ENCODE measurements at regions not wholly inside any gene's neighbourhood (a gene's known extent, or its start where the extent isn't known, plus 50 kb on each side); places are given as distances from the start of the nearest gene placed in this dataset.
"Not testable (repeated sequence)": the region's sequence is repeated elsewhere in the genome, so short reads cannot be mapped to it uniquely, and the experiment has no call there.

DNA sequence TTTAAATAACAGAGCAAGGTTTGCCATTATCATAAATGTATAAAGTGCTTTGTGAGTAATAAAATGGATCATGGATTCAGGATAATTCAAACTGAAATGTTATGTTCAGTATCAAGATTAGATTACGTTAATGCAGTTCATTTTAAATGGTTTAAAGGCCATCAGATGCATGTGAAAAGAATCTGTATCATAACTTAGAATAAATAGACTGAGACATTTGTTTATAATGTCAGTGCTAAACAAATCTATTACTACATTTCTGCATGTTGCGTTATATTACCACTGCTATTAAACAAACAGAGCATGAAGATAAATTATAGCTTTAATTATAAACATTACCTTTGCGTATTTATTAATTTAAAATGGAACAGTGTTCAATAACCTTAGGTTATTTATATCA lies 160.2 kb downstream of the TOX3 start:
- DNase-seq (ENCODE audit: low spot score): no peak

DNA sequence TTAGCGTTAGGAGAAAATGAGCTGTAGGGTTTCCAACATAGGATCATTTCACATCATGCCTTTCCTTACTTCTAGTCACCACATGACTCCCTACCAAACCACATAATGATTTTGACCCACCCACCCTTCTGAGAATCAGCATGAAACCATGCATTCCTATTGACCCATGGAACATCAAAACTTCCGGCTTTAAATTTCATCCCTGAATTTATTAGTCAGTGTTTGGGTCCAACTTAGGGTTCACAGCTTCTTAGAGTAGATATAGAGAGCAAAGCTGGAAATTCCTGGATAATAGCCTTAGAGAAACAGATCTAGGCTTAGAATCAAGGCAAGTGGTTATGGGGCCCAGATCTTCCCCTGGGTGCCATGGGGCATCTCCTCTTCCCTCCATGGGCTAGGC lies 162.6 kb downstream of the TOX3 start:
- no peak for DNase-seq (ENCODE audit: low spot score)

- DNase-seq (ENCODE audit: low spot score): no peak
Measured at GRCh38 chr16:52383640-52384292, 163.2 kb downstream of the TOX3 start.

DNA sequence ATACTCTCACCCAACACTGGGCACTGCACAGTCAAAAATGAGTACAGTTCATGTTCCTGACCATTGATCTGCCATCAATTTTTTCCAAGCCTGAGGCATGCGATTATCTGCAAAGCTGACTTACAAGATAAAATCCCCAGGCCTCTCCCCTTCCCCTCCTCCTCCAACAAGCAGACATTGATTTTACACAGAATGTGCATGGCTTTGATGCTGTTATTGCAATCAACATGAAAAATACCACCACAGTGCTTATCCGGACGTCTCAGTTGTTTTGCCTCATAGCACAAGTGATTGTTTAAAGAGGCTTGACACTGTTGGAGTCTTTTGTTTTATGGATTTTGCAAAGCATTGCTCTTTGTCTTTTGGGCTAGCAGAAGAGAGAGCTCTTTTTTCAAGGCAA lies 163.8 kb downstream of the TOX3 start:
- no peak for DNase-seq (ENCODE audit: low spot score)

- no peak for DNase-seq (ENCODE audit: low spot score)
Measured at GRCh38 chr16:52379551-52379950, 167.4 kb downstream of the TOX3 start.

- no peak for DNase-seq (ENCODE audit: low spot score)
Measured at GRCh38 chr16:52376676-52377280, 170.2 kb downstream of the TOX3 start.

GRCh38 chr16:52372313-52372712 lies 174.6 kb downstream of the TOX3 start:
- DNase-seq (ENCODE audit: low spot score): no peak

- DNase-seq (ENCODE audit: low spot score): no peak
Measured at GRCh38 chr16:52368859-52369258, 178.1 kb downstream of the TOX3 start.

- no peak for DNase-seq (ENCODE audit: low spot score)
Measured at GRCh38 chr16:52367821-52368220, 179.1 kb downstream of the TOX3 start.

DNA sequence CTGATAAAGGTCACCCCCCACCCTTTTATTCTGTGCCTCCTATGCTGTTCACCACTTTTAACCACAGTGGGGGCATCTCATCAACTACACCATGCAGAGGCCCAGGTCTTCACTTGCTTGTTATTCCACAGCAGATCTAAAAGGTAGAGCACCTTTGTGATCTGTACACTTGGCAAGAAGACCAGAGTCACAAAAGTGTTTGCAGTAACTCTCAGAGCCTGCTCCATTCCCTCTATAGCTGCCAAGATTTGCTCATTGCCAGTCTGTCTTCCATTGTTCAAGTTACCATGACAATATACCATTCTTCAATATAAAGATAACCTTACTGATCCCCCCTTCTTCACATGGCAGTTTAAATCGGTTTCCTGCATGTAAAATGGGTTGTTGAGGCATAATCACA lies 180.0 kb downstream of the TOX3 start:
- no peak for DNase-seq (ENCODE audit: low spot score)

DNA sequence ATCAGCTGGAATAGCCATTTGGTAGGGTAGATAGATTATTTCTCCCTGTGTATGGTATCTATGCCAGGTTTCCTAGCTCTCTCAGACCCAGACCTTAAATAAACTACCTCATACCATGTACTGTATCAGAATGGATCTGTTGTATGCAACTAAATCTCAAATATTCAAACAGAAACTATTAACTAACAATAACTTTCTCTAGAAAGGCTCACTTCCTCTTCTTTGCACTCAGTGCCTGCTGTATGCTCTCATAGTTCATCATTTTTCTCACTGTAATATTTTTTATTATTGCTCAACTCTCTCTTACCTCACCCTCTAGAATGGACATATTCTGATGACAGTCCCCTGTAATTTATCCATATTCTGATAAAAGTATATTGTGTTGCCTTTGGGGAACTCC lies 182.4 kb downstream of the TOX3 start:
- no peak for DNase-seq (ENCODE audit: low spot score)

GRCh38 chr16:52363082-52363481 lies 183.9 kb downstream of the TOX3 start:
- no peak for DNase-seq (ENCODE audit: low spot score)

DNA sequence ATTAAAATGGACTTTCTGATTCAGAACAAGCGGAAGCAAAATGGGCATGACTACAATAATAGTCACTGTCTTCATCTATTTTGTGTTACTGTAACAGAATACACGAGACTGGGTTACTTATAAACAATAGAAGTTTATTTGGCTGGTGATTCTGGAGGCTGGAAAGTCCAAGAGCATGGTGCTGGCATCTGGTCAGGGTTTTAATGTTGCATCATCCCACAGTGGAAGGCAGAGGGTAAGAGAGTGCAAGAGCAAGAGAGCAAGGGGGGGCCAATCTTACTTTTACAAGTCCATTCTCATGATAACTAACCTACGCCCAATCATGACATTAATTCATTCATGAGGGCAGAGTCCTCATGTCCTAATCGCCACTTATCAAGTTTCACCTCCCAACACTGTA lies 189.2 kb downstream of the TOX3 start:
- no peak for DNase-seq (ENCODE audit: low spot score)

- no peak for DNase-seq (ENCODE audit: low spot score)
Measured at GRCh38 chr16:52353249-52353648, 193.7 kb downstream of the TOX3 start.

DNA sequence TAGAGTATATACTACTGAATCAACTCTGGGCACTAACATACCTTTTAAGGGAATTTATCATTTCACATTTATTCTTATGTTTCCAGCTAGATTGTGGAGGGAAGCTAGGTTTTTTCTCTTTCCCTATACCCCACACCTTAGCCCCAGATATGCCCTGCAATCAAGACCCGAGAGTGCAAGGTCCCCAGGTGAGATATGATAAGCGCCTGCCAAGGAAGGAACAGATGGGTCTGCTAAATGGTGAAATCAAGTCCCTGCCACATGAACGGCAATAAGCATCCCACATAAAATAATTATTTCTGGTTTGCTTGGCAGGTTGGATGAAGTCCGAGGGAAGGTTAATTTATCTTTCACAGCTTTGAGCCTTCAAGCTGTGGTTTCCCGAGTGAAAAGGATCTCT lies 195.5 kb downstream of the TOX3 start:
- DNase-seq (ENCODE audit: low spot score): no peak

DNA sequence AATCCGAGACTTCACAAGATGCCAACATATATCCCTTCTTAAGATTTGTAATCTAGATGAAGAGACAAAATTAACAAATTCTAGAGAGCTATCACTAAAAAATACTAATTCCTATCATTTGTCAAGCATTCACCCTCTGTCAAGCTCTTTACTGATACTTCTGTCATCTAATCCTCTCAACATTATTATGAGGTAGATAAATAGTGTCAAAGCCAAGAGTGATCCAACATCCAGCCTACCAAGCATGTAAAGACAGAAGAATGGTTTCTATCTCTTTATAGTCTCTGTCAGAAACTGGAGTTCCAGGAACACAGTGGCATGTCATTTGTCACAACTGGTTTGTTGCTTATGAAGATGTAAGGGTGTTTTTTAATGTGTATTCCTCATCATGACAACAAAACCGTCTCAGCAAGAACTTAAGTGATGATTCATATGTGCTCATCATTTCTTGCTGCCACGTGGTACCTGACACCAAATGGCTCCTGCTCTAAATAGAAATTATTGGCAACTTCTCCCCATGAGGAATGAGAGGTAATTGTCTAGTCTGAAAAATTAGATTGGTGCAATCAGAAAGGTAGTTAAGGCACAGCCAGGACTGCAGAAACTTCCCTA lies 196.8 kb downstream of the TOX3 start:
- no peak for DNase-seq (ENCODE audit: low spot score)

- DNase-seq (ENCODE audit: low spot score): no peak
Measured at GRCh38 chr16:52346709-52347108, 200.2 kb downstream of the TOX3 start.

GRCh38 chr16:52333673-52334072 lies 213.3 kb downstream of the TOX3 start:
- not testable (repeated sequence) for DNase-seq (ENCODE audit: low spot score)

DNA sequence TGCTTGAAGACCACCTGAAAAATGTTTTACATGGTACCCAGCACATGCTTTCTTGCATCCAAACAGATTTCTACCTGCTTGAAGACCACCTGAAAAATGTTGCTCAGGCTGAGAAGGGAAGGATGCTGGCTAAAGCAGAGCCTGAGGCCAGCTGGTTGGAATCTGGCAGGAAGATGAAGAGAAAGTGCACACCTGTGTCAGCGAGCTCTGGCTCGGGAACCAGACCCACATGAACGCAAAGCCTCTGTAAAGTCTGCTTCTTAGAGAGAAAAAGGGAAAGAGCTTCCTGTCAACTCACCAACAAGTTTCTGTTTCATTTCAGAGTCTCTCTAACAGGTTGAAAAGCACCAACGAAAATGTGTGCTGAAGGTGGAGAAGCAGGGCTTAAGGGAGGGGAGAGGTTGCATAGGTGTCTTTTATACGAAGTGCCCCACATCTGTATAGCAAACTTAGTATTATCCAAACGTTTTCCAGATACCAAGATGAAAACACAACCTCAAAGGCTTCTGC lies 226.0 kb downstream of the TOX3 start:
- no peak for DNase-seq (ENCODE audit: low spot score)

DNA sequence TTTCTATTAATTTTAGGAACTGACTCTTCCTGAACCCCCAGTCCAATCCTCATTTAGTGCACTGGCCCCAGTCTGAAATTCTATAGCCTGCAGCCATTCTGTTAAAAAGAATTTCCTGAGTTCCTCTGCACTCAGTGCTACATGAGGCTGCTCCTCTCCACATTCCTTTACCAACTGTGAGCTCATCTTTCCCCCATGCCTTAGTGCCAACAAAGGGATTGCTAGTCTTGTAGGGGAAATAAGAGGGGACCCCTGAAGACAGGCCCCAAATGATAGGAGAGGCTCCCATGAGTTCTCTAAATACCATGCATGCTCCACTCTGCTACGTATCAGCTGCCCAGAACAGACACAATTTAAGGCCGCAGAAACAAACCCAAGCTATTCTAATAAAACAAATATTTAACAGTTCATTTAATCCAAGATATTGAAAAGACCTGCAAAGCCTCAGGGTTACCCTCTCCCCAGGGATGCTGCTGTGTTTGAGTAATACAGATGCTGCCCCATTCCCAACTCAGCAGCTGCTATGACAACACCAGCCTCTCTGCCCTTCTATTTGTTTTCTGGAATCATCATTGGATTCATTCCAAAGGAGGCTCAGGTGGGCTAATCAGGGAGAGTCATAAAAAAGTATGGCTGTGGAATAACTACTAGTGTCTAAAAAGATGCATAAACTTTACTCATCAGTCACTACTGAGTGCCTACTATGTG lies 228.5 kb downstream of the TOX3 start:
- no peak for DNase-seq (ENCODE audit: low spot score)

DNA sequence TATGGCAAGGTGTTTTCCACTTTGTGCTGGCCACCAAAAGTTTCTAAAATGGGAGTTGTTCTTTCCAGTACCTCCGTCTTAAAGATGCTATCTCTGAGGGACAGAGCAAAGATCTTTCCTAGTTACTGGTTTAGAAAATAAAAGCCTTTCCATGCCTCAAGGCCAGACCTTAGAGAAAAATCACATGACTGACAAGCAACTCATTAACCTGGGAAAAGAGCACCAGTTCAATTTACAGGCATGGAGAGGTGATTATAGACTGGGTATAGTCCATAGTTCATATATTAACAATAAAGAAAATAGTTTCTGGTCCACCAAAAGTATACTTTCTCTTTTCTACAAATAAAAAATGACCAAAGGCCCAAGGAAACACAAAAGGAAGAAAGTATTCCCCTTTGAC lies 230.7 kb downstream of the TOX3 start:
- no peak for DNase-seq (ENCODE audit: low spot score)

DNA sequence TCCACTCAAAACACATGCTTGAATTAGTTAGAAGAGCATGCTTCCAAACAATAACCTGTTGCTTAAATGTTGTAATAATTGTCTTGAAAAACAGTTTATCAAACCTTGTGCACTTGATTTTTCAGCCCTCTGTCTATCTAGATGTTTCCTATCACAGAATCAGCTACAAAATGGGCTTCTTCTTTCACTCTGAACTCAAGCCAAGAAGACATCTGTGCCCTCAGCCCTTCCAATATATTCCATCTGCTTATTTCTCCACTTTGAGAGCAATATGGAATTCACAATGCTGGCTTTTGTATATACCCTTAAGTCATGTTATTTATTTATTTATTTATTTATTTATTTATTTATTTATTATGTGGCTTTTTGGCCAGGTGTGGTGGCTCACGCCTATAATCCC lies 234.2 kb downstream of the TOX3 start:
- DNase-seq (ENCODE audit: low spot score): no peak

Data from A172 (cell line).